Vagina (tissue), 2 donors: ENCODE measurements at regions not wholly inside any gene's neighbourhood (a gene's known extent, or its start where the extent isn't known, plus 50 kb on each side); places are given as distances from the start of the nearest gene placed in this dataset.

Experiments used
- DNase-seq, 2 donors: peaks; one replicate each; pipeline ENCODE4 v3.0.0-alpha.2; 2017; ENCODE audit errors: extremely low spot score in 2 of 2
- H3K27ac ChIP-seq: fragments of 200-600 bp; sonication (generic); one replicate; pipeline ENCODE4 v1.5.1; 2019
- H3K27me3 ChIP-seq: fragments of 200-600 bp; sonication (generic); one replicate; pipeline ENCODE4 v1.5.1; 2019
- H3K36me3 ChIP-seq, 2 donors: fragments of 200-600 bp; sonication (generic); one replicate each; pipeline ENCODE4 v1.5.1; 2017 to 2019
- H3K4me1 ChIP-seq: fragments of 200-600 bp; sonication (generic); one replicate; pipeline ENCODE4 v1.5.1; 2019
- H3K4me3 ChIP-seq, 2 donors: fragments of 200-600 bp; sonication (generic); 1 replicate in 1 of 2; 2 replicates in 1 of 2; pipeline ENCODE4 v1.5.1; 2016 to 2019
- H3K9me3 ChIP-seq: fragments of 200-600 bp; sonication (generic); one replicate; pipeline ENCODE4 v1.5.1; 2019
- POLR2A ChIP-seq, 2 donors: fragments of 450-650 bp; IDR thresholded peaks; one replicate each; pipeline ENCODE4 v1.6.1; 2017; ENCODE audit warnings: antibody characterized with exemption in 2 of 2, mild to moderate bottlenecking in 2 of 2, moderate library complexity in 2 of 2
- POLR2AphosphoS5 ChIP-seq, 2 donors: sonication (generic); formaldehyde crosslinking; IDR thresholded peaks; one replicate each; pipeline ENCODE4 v1.9.0; 2017; ENCODE audit warnings: antibody characterized with exemption in 2 of 2, mild to moderate bottlenecking in 2 of 2, low read depth in 1 of 2; ENCODE audit not compliant: insufficient read depth in 1 of 2
- intact Hi-C: fragments of 100-400 bp; cut with DNase I; formaldehyde crosslinking; loops from one replicate; pipeline ENCODE4 v1.15.1; 2023
- TF ChIP-seq, protein P1 (sequence below), 3 experiments: fragments of 450-650 bp in 2 of 3; fragments of 200-600 bp in 1 of 3; sonication (generic) in 1 of 3; IDR thresholded peaks; one replicate each; pipeline ENCODE4 v1.5.1; 2017 to 2019; ENCODE audit warnings: antibody characterized with exemption in 3 of 3, mild to moderate bottlenecking in 2 of 3, moderate library complexity in 2 of 3

DNA sequence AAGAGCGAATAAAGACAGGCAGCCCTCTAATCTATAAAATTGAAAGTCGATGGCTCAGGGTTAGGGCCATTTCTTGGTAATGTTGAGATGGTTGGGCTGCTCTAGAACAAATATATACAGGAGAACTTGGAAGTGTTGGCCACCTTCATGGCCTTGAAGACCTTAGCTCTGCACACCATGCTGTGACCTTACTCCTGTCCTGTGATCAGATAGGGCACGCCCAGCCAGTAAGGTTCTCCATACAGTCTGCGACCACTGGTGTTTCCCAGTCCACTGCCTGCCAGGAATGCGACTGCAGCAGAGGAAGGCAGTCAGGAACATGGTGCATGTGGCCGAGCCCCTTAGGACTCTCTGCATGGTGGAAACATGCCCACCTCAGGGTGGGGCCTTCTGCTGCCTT lies 73.2 kb upstream of the PSMA6 start:
- no peak overlapping the region for H3K27ac ChIP-seq
- H3K36me3 ChIP-seq: no peaks in the 10 kb centered on the region
- H3K27me3 ChIP-seq: no peaks in the 10 kb centered on the region
- no peak for DNase-seq
- H3K4me1 ChIP-seq: peaks cover 10% of the 10 kb centered on the region
- intact Hi-C loops: loop anchor here (5.0 kb wide), 1 partner anchor 188 kb away; no protein-coding TSS in a partner anchor
- no peak overlapping the region for H3K4me3 ChIP-seq
- no peaks in the 10 kb centered on the region for H3K9me3 ChIP-seq
- TF ChIP-seq, protein P1, sequence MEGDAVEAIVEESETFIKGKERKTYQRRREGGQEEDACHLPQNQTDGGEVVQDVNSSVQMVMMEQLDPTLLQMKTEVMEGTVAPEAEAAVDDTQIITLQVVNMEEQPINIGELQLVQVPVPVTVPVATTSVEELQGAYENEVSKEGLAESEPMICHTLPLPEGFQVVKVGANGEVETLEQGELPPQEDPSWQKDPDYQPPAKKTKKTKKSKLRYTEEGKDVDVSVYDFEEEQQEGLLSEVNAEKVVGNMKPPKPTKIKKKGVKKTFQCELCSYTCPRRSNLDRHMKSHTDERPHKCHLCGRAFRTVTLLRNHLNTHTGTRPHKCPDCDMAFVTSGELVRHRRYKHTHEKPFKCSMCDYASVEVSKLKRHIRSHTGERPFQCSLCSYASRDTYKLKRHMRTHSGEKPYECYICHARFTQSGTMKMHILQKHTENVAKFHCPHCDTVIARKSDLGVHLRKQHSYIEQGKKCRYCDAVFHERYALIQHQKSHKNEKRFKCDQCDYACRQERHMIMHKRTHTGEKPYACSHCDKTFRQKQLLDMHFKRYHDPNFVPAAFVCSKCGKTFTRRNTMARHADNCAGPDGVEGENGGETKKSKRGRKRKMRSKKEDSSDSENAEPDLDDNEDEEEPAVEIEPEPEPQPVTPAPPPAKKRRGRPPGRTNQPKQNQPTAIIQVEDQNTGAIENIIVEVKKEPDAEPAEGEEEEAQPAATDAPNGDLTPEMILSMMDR (IDR thresholded peaks at IDR 0.05): no peak
- TF ChIP-seq POLR2A (IDR thresholded peaks at IDR 0.05): no peak
- TF ChIP-seq POLR2AphosphoS5 (IDR thresholded peaks at IDR 0.05; ENCODE audit: insufficient read depth in 1 of 2, low read depth in 1 of 2): no peak

DNA sequence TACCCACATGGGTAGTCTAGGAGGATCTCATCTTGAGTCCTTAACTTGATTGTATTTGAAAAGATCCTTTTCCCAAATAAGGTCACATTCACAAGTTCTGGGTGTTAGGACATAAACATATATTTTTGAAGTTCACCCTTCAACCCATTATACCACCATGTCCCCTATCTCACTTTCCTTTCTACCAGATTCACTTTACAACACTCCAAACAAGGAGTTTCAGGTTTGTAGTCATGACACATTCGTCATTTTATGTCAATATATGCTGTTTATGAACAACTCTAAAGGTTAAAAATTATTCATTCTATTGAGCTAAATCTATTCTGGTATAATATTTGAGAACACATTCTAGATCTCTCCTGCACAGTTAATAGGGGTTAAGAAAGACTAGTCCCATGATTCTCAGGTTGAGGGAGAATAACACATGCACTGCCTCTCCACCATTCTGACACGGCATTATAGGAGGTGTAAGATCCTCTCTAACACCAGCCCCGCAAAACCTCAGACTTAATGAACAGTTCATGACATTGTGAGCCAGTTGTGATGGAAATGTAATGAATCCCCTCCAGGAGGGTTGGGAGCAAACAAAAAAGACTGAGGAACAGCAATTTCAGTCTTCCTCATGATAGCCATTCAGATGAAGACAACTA lies 72.0 kb upstream of the PSMA6 start:
- Histone ChIP-seq H3K9me3 (no peaks in the 10 kb centered on the region), H3K36me3 (no peaks in the 10 kb centered on the region), H3K4me1 (no peaks in the 10 kb centered on the region), H3K27me3 (no peaks in the 10 kb centered on the region), H3K4me3 (no peak overlapping the region), H3K27ac (no peak overlapping the region)
- intact Hi-C loops: no loop called here
- no peak for TF ChIP-seq POLR2A (IDR thresholded peaks at IDR 0.05)
- TF ChIP-seq, protein P1 (IDR thresholded peaks at IDR 0.05): no peak
- no peak for TF ChIP-seq POLR2AphosphoS5 (IDR thresholded peaks at IDR 0.05; ENCODE audit: insufficient read depth in 1 of 2, low read depth in 1 of 2)
- no peak for DNase-seq

DNA sequence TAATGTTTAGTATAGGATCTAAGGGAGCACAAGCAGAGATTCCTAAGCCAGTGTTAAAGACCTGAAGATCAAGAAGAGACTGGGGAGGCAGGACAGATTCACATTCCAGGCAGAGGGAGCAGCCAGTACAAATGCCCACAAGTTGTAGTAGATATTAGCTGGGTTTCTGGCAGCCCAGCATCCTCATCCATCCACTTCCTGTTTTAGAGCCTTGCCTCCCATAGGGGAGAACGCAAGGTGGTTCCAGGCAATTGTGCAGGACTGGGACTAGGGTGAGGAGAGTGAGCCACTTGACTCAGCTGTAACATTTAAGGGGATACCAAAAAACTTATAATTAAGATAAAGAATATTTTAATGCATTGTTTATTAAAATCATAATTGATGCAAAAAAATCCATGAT lies 71.3 kb upstream of the PSMA6 start:
- Histone ChIP-seq H3K9me3 (no peaks in the 10 kb centered on the region), H3K4me3 (no peak overlapping the region), H3K27ac (no peak overlapping the region), H3K36me3 (no peaks in the 10 kb centered on the region), H3K4me1 (no peaks in the 10 kb centered on the region), H3K27me3 (no peaks in the 10 kb centered on the region)
- TF ChIP-seq, protein P1 (IDR thresholded peaks at IDR 0.05): no peak
- TF ChIP-seq POLR2AphosphoS5 (IDR thresholded peaks at IDR 0.05; ENCODE audit: insufficient read depth in 1 of 2, low read depth in 1 of 2): no peak
- TF ChIP-seq POLR2A (IDR thresholded peaks at IDR 0.05): no peak
- no peak for DNase-seq
- intact Hi-C loops: no loop called here

DNA sequence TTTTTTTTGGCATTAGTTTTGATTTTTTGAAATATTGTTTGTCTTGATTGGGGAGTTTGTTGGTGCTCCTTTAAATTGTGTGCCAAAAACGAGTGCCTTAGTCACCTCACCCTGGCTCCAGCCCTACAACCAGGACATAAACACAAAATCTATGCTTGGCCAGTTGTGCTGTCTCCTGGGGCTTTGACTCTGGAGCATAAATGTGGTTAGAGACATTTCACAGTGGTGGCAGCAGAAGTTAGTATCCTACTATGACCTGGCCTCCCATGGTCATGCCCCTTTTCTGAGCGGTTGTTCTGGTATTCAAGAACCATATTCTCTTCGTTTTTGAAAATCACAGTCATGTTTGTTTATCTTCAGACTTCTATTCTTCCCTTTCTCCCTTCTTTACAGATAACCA lies 70.7 kb upstream of the PSMA6 start:
- intact Hi-C loops: no loop called here
- Histone ChIP-seq H3K27me3 (no peaks in the 10 kb centered on the region), H3K27ac (no peak overlapping the region), H3K36me3 (no peaks in the 10 kb centered on the region), H3K4me3 (no peak overlapping the region), H3K4me1 (no peaks in the 10 kb centered on the region), H3K9me3 (no peaks in the 10 kb centered on the region)
- DNase-seq: no peak
- TF ChIP-seq, protein P1 (IDR thresholded peaks at IDR 0.05): no peak
- TF ChIP-seq POLR2A (IDR thresholded peaks at IDR 0.05) (no peak), POLR2AphosphoS5 (IDR thresholded peaks at IDR 0.05; ENCODE audit: insufficient read depth in 1 of 2, low read depth in 1 of 2) (no peak)

DNA sequence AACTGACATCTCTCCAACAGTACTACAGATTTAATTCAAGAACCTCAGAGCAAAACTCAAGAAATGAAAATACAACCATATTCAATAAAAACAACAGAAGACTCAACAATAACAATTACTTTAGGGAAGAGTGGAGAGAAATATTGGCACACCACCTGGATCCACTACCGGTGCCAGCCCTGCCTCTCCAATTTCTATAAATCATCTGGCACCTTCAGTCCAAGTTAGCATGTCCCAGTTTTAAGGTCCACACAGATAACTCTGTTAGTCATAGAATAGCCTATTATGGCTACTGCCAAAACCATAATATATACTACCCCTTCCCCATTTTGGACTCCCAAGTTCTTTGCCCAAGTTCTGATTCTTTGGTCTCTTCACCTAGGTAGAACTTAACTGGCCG lies 69.9 kb upstream of the PSMA6 start:
- TF ChIP-seq POLR2A (IDR thresholded peaks at IDR 0.05) (no peak), POLR2AphosphoS5 (IDR thresholded peaks at IDR 0.05; ENCODE audit: insufficient read depth in 1 of 2, low read depth in 1 of 2) (no peak)
- TF ChIP-seq, protein P1 (IDR thresholded peaks at IDR 0.05): no peak
- intact Hi-C loops: no loop called here
- Histone ChIP-seq H3K4me1 (no peaks in the 10 kb centered on the region), H3K4me3 (no peak overlapping the region), H3K27me3 (no peaks in the 10 kb centered on the region), H3K27ac (no peak overlapping the region), H3K36me3 (no peaks in the 10 kb centered on the region), H3K9me3 (no peaks in the 10 kb centered on the region)
- DNase-seq: no peak
